Kidney tubule cell (primary cell): ENCODE measurements at regions not wholly inside any gene's neighbourhood (a gene's known extent, or its start where the extent isn't known, plus 50 kb on each side); places are given as distances from the start of the nearest gene placed in this dataset.
"Not testable (repeated sequence)": the region's sequence is repeated elsewhere in the genome, so short reads cannot be mapped to it uniquely, and the experiment has no call there.

Experiments
- DNase-seq: peaks from one replicate; pipeline ENCODE4 v3.0.0-alpha.2; 2018; ENCODE audit warnings: low spot score

- DNase-seq = no peak
These were observed 87.7 kb downstream of the RTP5 start for GRCh38 chr2:241957276-241957675.

GRCh38 chr2:241958818-241959545 lies 89.5 kb downstream of the RTP5 start:
- no peak for DNase-seq

- no peak for DNase-seq
These were observed 90.3 kb downstream of the RTP5 start for GRCh38 chr2:241959751-241960269.

GRCh38 chr2:241961454-241961853 lies 91.9 kb downstream of the RTP5 start:
- DNase-seq = no peak

GRCh38 chr2:241964133-241964532 lies 94.6 kb downstream of the RTP5 start:
- DNase-seq = no peak

GRCh38 chr2:241965931-241966412 lies 96.4 kb downstream of the RTP5 start:
- peak; percentile 98 for DNase-seq

- DNase-seq = no peak
These were observed 97.3 kb downstream of the RTP5 start for GRCh38 chr2:241966647-241967466.

GRCh38 chr2:241967467-241968144 lies 98.1 kb downstream of the RTP5 start:
- no peak for DNase-seq

- DNase-seq = no peak
These were observed 98.9 kb downstream of the RTP5 start for GRCh38 chr2:241968417-241968816.

GRCh38 chr2:241969182-241969581 lies 99.7 kb downstream of the RTP5 start:
- not testable (repeated sequence) for DNase-seq

GRCh38 chr2:241970716-241971115 lies 101.2 kb downstream of the RTP5 start:
- no peak for DNase-seq

- DNase-seq = no peak
These were observed 104.6 kb downstream of the RTP5 start for GRCh38 chr2:241974096-241974495.

- DNase-seq = no peak
These were observed 105.5 kb downstream of the RTP5 start for GRCh38 chr2:241974851-241975592.

GRCh38 chr2:241975593-241976284 lies 106.2 kb downstream of the RTP5 start:
- DNase-seq = no peak

GRCh38 chr2:241976296-241976695 lies 106.8 kb downstream of the RTP5 start:
- DNase-seq = no peak

- DNase-seq = no peak
These were observed 108.2 kb downstream of the RTP5 start for GRCh38 chr2:241977557-241978300.

GRCh38 chr2:241978670-241979069 lies 109.1 kb downstream of the RTP5 start:
- no peak for DNase-seq

- DNase-seq = no peak
These were observed 110.7 kb downstream of the RTP5 start for GRCh38 chr2:241980193-241980592.

- no peak for DNase-seq
These were observed 111.7 kb downstream of the RTP5 start for GRCh38 chr2:241981076-241981700.
